ENCODE measurements at regions not wholly inside any gene's neighbourhood (a gene's known extent, or its start where the extent isn't known, plus 50 kb on each side); places are given as distances from the start of the nearest gene placed in this dataset.
"Not testable (repeated sequence)": the region's sequence is repeated elsewhere in the genome, so short reads cannot be mapped to it uniquely, and the experiment has no call there.

- DNase-seq, result no peak
Measured at GRCh38 chr20:30511322-30512030, 746.0 kb upstream of the DEFB115 start.

- DNase-seq, result no peak
Measured at GRCh38 chr20:30513050-30513628, 744.3 kb upstream of the DEFB115 start.

- not testable (repeated sequence) for DNase-seq
Measured at GRCh38 chr20:30515915-30516314, 741.5 kb upstream of the DEFB115 start.

GRCh38 chr20:30518906-30519305, 738.6 kb upstream of the DEFB115 start:
- DNase-seq, result not testable (repeated sequence)

- not testable (repeated sequence) for DNase-seq
Measured at GRCh38 chr20:30521686-30522415, 735.6 kb upstream of the DEFB115 start.

- not testable (repeated sequence) for DNase-seq
Measured at GRCh38 chr20:30524155-30524554, 733.3 kb upstream of the DEFB115 start.

- not testable (repeated sequence) for DNase-seq
Measured at GRCh38 chr20:30524761-30525160, 732.7 kb upstream of the DEFB115 start.

GRCh38 chr20:30533653-30534052, 723.8 kb upstream of the DEFB115 start:
- not testable (repeated sequence) for DNase-seq

GRCh38 chr20:30537459-30537858, 720.0 kb upstream of the DEFB115 start:
- DNase-seq, result not testable (repeated sequence)

GRCh38 chr20:30540330-30541069, 717.0 kb upstream of the DEFB115 start:
- not testable (repeated sequence) for DNase-seq

GRCh38 chr20:30551236-30551635, 706.2 kb upstream of the DEFB115 start:
- DNase-seq, result not testable (repeated sequence)

- not testable (repeated sequence) for DNase-seq
Measured at GRCh38 chr20:30556797-30557196, 700.7 kb upstream of the DEFB115 start.

- not testable (repeated sequence) for DNase-seq
Measured at GRCh38 chr20:30565086-30565485, 692.4 kb upstream of the DEFB115 start.

GRCh38 chr20:30569867-30570266, 687.6 kb upstream of the DEFB115 start:
- not testable (repeated sequence) for DNase-seq

GRCh38 chr20:30570622-30571021, 686.8 kb upstream of the DEFB115 start:
- DNase-seq, result not testable (repeated sequence)

- DNase-seq, result not testable (repeated sequence)
Measured at GRCh38 chr20:30574337-30574736, 683.1 kb upstream of the DEFB115 start.

GRCh38 chr20:30579069-30579468, 678.4 kb upstream of the DEFB115 start:
- DNase-seq, result not testable (repeated sequence)

GRCh38 chr20:30579824-30580438, 677.5 kb upstream of the DEFB115 start:
- not testable (repeated sequence) for DNase-seq

GRCh38 chr20:30581839-30582238, 675.6 kb upstream of the DEFB115 start:
- DNase-seq, result not testable (repeated sequence)

- DNase-seq, result not testable (repeated sequence)
Measured at GRCh38 chr20:30584403-30584802, 673.1 kb upstream of the DEFB115 start.

- peak; percentile 51 for DNase-seq
Measured at GRCh38 chr20:30585244-30585796, 672.1 kb upstream of the DEFB115 start.

- DNase-seq, result not testable (repeated sequence)
Measured at GRCh38 chr20:30586178-30586577, 671.3 kb upstream of the DEFB115 start.
